Stomach (tissue), 8 donors: ENCODE measurements at regions not wholly inside any gene's neighbourhood (a gene's known extent, or its start where the extent isn't known, plus 50 kb on each side); places are given as distances from the start of the nearest gene placed in this dataset.

Source experiments
- DNase-seq, 2 donors: peaks; one replicate each; pipeline versions ENCODE4 v3.0.0 to v3.0.0-alpha.2; 2013 to 2019
- H3K27ac ChIP-seq, 5 donors: fragments of 200-600 bp in 4 of 5; sonication (generic) in 4 of 5; one replicate each; pipeline ENCODE4 v1.5.1; 2013 to 2019; ENCODE audit warnings: mild to moderate bottlenecking in 1 of 5, moderate library complexity in 1 of 5
- H3K27me3 ChIP-seq, 3 donors: fragments of 200-600 bp; sonication (generic); one replicate each; pipeline ENCODE4 v1.5.1; 2017 to 2019; ENCODE audit warnings: mixed run types in 1 of 3
- H3K36me3 ChIP-seq, 4 donors: fragments of 200-600 bp; sonication (generic); 1 replicate in 3 of 4; 2 replicates in 1 of 4; pipeline ENCODE4 v1.5.1; 2016 to 2019
- H3K4me1 ChIP-seq, 4 donors: fragments of 200-600 bp; sonication (generic); one replicate each; pipeline ENCODE4 v1.5.1; 2016 to 2019
- H3K4me3 ChIP-seq, 4 donors: fragments of 200-600 bp; sonication (generic) in 3 of 4; one replicate each; pipeline ENCODE4 v1.5.1; 2016 to 2019; ENCODE audit warnings: mild to moderate bottlenecking in 1 of 4
- H3K9me3 ChIP-seq, 4 donors: fragments of 200-600 bp; sonication (generic); one replicate each; pipeline ENCODE4 v1.5.1; 2016 to 2019
- EP300 ChIP-seq: sonication (generic); formaldehyde crosslinking; IDR thresholded peaks from one replicate; pipeline ENCODE4 v1.6.1; 2017; ENCODE audit warnings: antibody characterized with exemption
- POLR2A ChIP-seq, 4 donors: fragments of 450-650 bp; IDR thresholded peaks; one replicate each; pipeline ENCODE4 v1.6.1; 2016; ENCODE audit warnings: antibody characterized with exemption in 4 of 4, control low read depth in 2 of 4, mild to moderate bottlenecking in 1 of 4, moderate library complexity in 1 of 4
- POLR2AphosphoS5 ChIP-seq, 3 donors: sonication (generic); formaldehyde crosslinking; IDR thresholded peaks; one replicate each; pipeline ENCODE4 v1.6.1; 2016; ENCODE audit warnings: antibody characterized with exemption in 3 of 3
- WGBS, 5 donors: extraction: QIAGEN DNeasy Blood & Tissue Kit in 3 of 5; methylation state at CpG; one replicate each; pipeline versions ENCODE4 v1.1.5 to v1.1.7; 2013 to 2018; 5-methylcytosine and 5-hydroxymethylcytosine counted together
- intact Hi-C: fragments of 100-400 bp; cut with DNase I; formaldehyde crosslinking; loops from one replicate; pipeline ENCODE4 v1.15.1; 2023; ENCODE audit warnings: low total_unique reads
- TF ChIP-seq, protein P1 (sequence below), 7 experiments: fragments of 450-650 bp in 4 of 7; fragments of 200-600 bp in 3 of 7; sonication (generic) in 3 of 7; IDR thresholded peaks; one replicate each; pipeline ENCODE4 v1.5.1; 2016 to 2019; ENCODE audit warnings: antibody characterized with exemption in 7 of 7, control low read depth in 2 of 7, mild to moderate bottlenecking in 1 of 7
- donor health status: healthy with polysubstance abuse.
- donor health status: Bipolar disorder and iron deficiency.
- donor health status: healthy.

DNA sequence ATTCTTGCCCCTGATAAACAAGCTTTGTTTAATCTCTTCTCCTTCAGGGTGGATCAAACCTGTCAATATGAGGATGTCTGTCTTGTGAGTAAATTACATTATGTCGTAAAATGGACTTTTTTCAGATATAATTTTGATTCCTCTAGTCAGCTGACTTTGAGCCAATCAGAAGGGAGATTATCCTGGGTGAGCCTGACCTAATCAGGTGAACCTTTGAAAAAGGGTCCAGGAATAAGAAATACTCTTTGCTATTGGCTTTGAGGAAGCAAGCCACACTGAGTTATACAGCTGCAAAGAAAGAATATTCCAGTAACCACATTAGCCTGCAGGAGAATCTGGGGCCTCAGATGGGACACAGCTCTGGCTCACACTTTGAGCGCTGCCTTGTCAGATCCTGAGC lies 304.3 kb upstream of the ARRDC3 start:
- H3K4me1 ChIP-seq = no peaks in the 10 kb centered on the region
- TF ChIP-seq, protein P1, sequence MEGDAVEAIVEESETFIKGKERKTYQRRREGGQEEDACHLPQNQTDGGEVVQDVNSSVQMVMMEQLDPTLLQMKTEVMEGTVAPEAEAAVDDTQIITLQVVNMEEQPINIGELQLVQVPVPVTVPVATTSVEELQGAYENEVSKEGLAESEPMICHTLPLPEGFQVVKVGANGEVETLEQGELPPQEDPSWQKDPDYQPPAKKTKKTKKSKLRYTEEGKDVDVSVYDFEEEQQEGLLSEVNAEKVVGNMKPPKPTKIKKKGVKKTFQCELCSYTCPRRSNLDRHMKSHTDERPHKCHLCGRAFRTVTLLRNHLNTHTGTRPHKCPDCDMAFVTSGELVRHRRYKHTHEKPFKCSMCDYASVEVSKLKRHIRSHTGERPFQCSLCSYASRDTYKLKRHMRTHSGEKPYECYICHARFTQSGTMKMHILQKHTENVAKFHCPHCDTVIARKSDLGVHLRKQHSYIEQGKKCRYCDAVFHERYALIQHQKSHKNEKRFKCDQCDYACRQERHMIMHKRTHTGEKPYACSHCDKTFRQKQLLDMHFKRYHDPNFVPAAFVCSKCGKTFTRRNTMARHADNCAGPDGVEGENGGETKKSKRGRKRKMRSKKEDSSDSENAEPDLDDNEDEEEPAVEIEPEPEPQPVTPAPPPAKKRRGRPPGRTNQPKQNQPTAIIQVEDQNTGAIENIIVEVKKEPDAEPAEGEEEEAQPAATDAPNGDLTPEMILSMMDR (IDR thresholded peaks at IDR 0.05) = no peak
- no peak for TF ChIP-seq POLR2A (IDR thresholded peaks at IDR 0.05)
- no peak for TF ChIP-seq EP300
- no peak for TF ChIP-seq POLR2AphosphoS5 (IDR thresholded peaks at IDR 0.05)
- H3K36me3 ChIP-seq = no peaks in the 10 kb centered on the region
- peaks cover 0 to 3% (median 0%) of the 10 kb centered on the region in 4 donors for H3K9me3 ChIP-seq
- H3K27me3 ChIP-seq = no peaks in the 10 kb centered on the region
- intact Hi-C loops = no loop called here
- no peak overlapping the region for H3K27ac ChIP-seq
- no peak overlapping the region for H3K4me3 ChIP-seq
- no peak for DNase-seq
- WGBS, 5 donors = 55 to 73% (median 57%) methylated on average over 2 of the region's 2 CpGs

- no peak for DNase-seq
- intact Hi-C loops = no loop called here
Observed at GRCh38 chr5:91684625-91685024, 301.5 kb upstream of the ARRDC3 start.

GRCh38 chr5:91670563-91670962 lies 287.4 kb upstream of the ARRDC3 start:
- Histone ChIP-seq H3K27ac (no peak overlapping the region), H3K27me3 (no peaks in the 10 kb centered on the region), H3K4me1 (no peaks in the 10 kb centered on the region), H3K36me3 (no peaks in the 10 kb centered on the region), H3K9me3 (no peaks in the 10 kb centered on the region), H3K4me3 (no peak overlapping the region)
- no peak for DNase-seq
- intact Hi-C loops = no loop called here
- 36 to 46% (median 42%) methylated on average over 4 of the region's 4 CpGs for WGBS, 5 donors
- TF ChIP-seq EP300 = no peak
- TF ChIP-seq POLR2AphosphoS5 (IDR thresholded peaks at IDR 0.05) = no peak
- TF ChIP-seq POLR2A (IDR thresholded peaks at IDR 0.05) = no peak
- TF ChIP-seq, protein P1 (IDR thresholded peaks at IDR 0.05) = no peak

More at GRCh38 chr5:91684625-91685024, 301.5 kb upstream of the ARRDC3 start:
- H3K36me3 ChIP-seq = no peaks in the 10 kb centered on the region
- no peak overlapping the region for H3K27ac ChIP-seq
- TF ChIP-seq POLR2AphosphoS5 (IDR thresholded peaks at IDR 0.05) (no peak), EP300 (no peak), POLR2A (IDR thresholded peaks at IDR 0.05) (no peak)
- TF ChIP-seq, protein P1 (IDR thresholded peaks at IDR 0.05) = no peak
- H3K27me3 ChIP-seq = no peaks in the 10 kb centered on the region
- H3K9me3 ChIP-seq = no peaks in the 10 kb centered on the region
- H3K4me1 ChIP-seq = no peaks in the 10 kb centered on the region
- H3K4me3 ChIP-seq = no peak overlapping the region
- 60 to 73% (median 64%) methylated on average over 1 of the region's 1 CpG for WGBS, 5 donors

DNA sequence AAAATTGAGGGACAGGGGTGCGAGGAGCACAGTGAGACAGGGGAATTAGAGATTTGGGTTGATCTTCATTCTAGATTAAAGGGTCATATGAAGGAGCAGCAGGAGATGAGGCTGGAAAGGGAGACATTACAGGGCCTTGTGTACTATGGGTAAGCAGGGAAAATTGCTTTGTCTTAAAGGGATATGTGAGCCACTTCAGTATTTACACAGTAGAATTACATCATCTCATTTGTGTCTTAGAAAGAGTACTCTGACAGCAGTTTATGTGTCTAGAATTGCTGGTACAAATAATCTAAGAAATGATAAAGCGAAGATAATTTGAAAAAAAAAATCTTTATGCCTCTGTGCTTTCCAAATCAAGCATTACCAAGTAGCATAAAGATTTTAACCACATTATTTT lies 287.0 kb upstream of the ARRDC3 start:
- no peak for DNase-seq
- no peaks in the 10 kb centered on the region for H3K27me3 ChIP-seq
- no peaks in the 10 kb centered on the region for H3K36me3 ChIP-seq
- WGBS, 5 donors = 71 to 87% (median 77%) methylated on average over 2 of the region's 2 CpGs
- H3K9me3 ChIP-seq = no peaks in the 10 kb centered on the region
- TF ChIP-seq EP300 (no peak), POLR2AphosphoS5 (IDR thresholded peaks at IDR 0.05) (no peak), POLR2A (IDR thresholded peaks at IDR 0.05) (no peak)
- TF ChIP-seq, protein P1 (IDR thresholded peaks at IDR 0.05) = no peak
- intact Hi-C loops = no loop called here
- H3K27ac ChIP-seq = no peak overlapping the region
- no peaks in the 10 kb centered on the region for H3K4me1 ChIP-seq
- H3K4me3 ChIP-seq = no peak overlapping the region
